Upper lobe of right lung (tissue), 1 donor: ENCODE measurements at regions not wholly inside any gene's neighbourhood (a gene's known extent, or its start where the extent isn't known, plus 50 kb on each side); places are given as distances from the start of the nearest gene placed in this dataset.

Experiments used
- ATAC-seq: fragments of 200-7000 bp; cut with Tn5 transposase; one replicate; pipeline ENCODE4 v1.9.1; 2020; ENCODE audit warnings: mild to moderate bottlenecking, moderate library complexity
- DNase-seq: peaks from one replicate; pipeline ENCODE4 v3.0.0-alpha.2; 2020
- H3K27ac ChIP-seq: fragments of 200-600 bp; one replicate; pipeline ENCODE4 v1.8.0; 2022
- H3K27me3 ChIP-seq: fragments of 200-600 bp; one replicate; pipeline ENCODE4 v1.8.0; 2022; ENCODE audit warnings: mild to moderate bottlenecking
- H3K36me3 ChIP-seq: fragments of 200-600 bp; one replicate; pipeline ENCODE4 v1.8.0; 2022
- H3K4me1 ChIP-seq: fragments of 200-600 bp; one replicate; pipeline ENCODE4 v1.8.0; 2022
- H3K4me3 ChIP-seq: fragments of 200-600 bp; one replicate; pipeline ENCODE4 v1.8.0; 2022; ENCODE audit warnings: mild to moderate bottlenecking
- H3K9me3 ChIP-seq: fragments of 200-600 bp; one replicate; pipeline ENCODE4 v1.8.0; 2022
- CTCF ChIP-seq: fragments of 200-600 bp; IDR thresholded peaks from one replicate; pipeline ENCODE4 v1.8.0; 2022; ENCODE audit warnings: antibody characterized with exemption
- intact Hi-C: fragments of 100-400 bp; cut with DNase I; formaldehyde crosslinking; loops from one replicate; pipeline ENCODE4 v1.11.0; 2022
- donor health status: DM: no; HTN: yes; CAD: no; lungs with severe emphysema.

GRCh38 chr13:107462501-107462900 is 752.8 kb downstream of the LIG4 start:
- ATAC-seq (no peak), DNase-seq (no peak)
- Histone ChIP-seq H3K4me3 (no peak overlapping the region), H3K36me3 (no peaks in the 10 kb centered on the region), H3K27ac (no peak overlapping the region), H3K9me3 (no peaks in the 10 kb centered on the region), H3K4me1 (peaks cover 4% of the 10 kb centered on the region), H3K27me3 (no peaks in the 10 kb centered on the region)
- intact Hi-C loops, result no loop called here
- TF ChIP-seq CTCF, result no peak

DNA sequence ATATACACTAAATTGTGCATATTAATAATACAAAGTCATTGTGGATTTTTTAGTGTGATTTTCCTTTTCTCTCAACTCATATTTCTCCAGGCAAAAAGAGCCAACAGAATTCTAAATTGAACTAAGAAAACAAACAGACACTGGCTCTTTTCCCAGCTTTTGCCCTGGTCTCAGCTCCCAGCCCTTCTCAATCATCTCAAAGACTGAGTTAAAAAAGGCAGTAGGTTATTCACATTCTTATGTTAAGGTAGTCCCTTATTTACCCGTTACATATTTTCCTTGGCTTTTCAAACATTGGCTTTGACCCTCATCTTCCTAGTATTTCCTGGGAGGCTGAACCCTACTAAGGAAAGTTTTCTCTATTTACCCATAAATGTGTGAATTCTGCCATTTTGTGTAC is 753.6 kb downstream of the LIG4 start:
- Histone ChIP-seq H3K36me3 (no peaks in the 10 kb centered on the region), H3K4me3 (no peak overlapping the region), H3K9me3 (no peaks in the 10 kb centered on the region), H3K4me1 (peaks cover 6% of the 10 kb centered on the region), H3K27ac (no peak overlapping the region), H3K27me3 (no peaks in the 10 kb centered on the region)
- intact Hi-C loops, result no loop called here
- TF ChIP-seq CTCF, result no peak
- DNase-seq (no peak), ATAC-seq (no peak)

DNA sequence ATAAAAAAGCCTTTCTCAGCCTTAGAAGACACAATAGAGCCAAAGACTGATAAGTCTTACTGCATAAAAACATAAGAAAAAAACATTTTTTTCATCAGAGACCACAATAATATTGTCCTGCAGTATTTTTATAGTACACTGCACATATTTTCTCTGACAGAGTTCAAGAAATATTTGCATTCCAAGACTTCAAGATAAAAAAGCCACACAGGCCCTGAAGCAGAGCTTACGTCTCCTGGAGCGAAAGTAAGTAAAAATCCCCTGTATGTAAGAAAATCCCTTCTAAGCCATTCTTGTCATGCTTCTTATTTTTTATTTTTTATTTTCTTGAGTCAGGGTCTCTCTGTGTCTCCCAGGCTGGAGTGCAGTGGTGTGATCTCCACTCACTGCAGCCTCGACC is 755.9 kb downstream of the LIG4 start:
- intact Hi-C loops, result no loop called here
- peaks cover 6% of the 10 kb centered on the region for H3K4me1 ChIP-seq
- DNase-seq, result no peak
- H3K27ac ChIP-seq, result no peak overlapping the region
- H3K36me3 ChIP-seq, result no peaks in the 10 kb centered on the region
- no peak for ATAC-seq
- H3K9me3 ChIP-seq, result no peaks in the 10 kb centered on the region
- TF ChIP-seq CTCF, result no peak
- H3K4me3 ChIP-seq, result no peak overlapping the region
- H3K27me3 ChIP-seq, result no peaks in the 10 kb centered on the region

DNA sequence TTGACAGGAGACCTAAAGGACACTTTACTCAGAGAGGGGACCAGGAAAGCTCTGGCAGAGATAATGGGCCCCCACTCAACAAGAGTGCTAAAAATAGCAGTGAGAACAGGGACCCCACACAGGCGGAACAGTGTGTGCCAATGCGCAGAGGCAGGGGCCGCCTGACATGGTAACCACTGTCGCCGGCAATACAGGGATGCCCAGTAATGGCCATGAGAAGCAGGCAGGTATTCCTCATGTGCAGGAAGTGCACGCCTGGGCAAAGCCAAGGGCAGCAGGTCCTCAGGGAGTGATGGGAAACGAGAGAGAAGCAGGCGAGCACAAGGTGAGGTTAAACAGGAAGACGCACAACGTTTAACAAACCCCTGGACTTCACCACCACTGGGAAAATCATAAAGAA is 757.1 kb downstream of the LIG4 start:
- H3K4me3 ChIP-seq, result no peak overlapping the region
- ATAC-seq (no peak), DNase-seq (no peak)
- H3K27ac ChIP-seq, result no peak overlapping the region
- no peak for TF ChIP-seq CTCF
- peaks cover 6% of the 10 kb centered on the region for H3K4me1 ChIP-seq
- no peaks in the 10 kb centered on the region for H3K9me3 ChIP-seq
- H3K27me3 ChIP-seq, result no peaks in the 10 kb centered on the region
- no peaks in the 10 kb centered on the region for H3K36me3 ChIP-seq
- intact Hi-C loops, result no loop called here

GRCh38 chr13:107457686-107458085 is 757.6 kb downstream of the LIG4 start:
- Histone ChIP-seq H3K9me3 (no peaks in the 10 kb centered on the region), H3K36me3 (no peaks in the 10 kb centered on the region), H3K4me3 (no peak overlapping the region), H3K27ac (no peak overlapping the region), H3K4me1 (peaks cover 6% of the 10 kb centered on the region), H3K27me3 (no peaks in the 10 kb centered on the region)
- intact Hi-C loops, result no loop called here
- ATAC-seq (no peak), DNase-seq (no peak)
- no peak for TF ChIP-seq CTCF

DNA sequence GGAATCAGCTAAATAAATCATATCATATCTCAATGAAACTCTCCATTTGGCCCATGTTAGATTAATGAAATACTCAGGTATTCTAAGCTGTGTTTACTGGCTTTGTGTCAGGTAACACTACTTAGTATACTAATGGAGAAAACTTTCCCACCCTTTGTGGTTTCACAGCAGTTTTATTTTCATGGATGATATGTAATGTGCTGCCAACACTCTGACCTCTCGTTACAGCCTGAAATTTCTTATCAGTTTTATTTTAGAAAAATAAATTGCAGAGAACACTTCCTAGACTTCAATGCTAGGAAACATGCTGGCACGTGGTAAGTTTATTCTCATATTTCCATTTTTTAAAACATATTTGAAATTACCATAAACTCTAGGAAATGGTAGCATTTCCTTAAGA is 758.9 kb downstream of the LIG4 start:
- H3K9me3 ChIP-seq, result no peaks in the 10 kb centered on the region

More for the DNA sequence above, 758.9 kb downstream of the LIG4 start:
- no peak overlapping the region for H3K4me3 ChIP-seq
- ATAC-seq (no peak), DNase-seq (no peak)
- H3K36me3 ChIP-seq, result no peaks in the 10 kb centered on the region
- no peaks in the 10 kb centered on the region for H3K27me3 ChIP-seq
- H3K27ac ChIP-seq, result no peak overlapping the region
- no peak for TF ChIP-seq CTCF
- intact Hi-C loops, result no loop called here
- H3K4me1 ChIP-seq, result peaks cover 6% of the 10 kb centered on the region
